ENCODE measurements at regions not wholly inside any gene's neighbourhood (a gene's known extent, or its start where the extent isn't known, plus 50 kb on each side); places are given as distances from the start of the nearest gene placed in this dataset.

GRCh38 chr6:103855750-103856149 lies 1004.0 kb downstream of the HACE1 start:
- TF ChIP-seq, protein P1, sequence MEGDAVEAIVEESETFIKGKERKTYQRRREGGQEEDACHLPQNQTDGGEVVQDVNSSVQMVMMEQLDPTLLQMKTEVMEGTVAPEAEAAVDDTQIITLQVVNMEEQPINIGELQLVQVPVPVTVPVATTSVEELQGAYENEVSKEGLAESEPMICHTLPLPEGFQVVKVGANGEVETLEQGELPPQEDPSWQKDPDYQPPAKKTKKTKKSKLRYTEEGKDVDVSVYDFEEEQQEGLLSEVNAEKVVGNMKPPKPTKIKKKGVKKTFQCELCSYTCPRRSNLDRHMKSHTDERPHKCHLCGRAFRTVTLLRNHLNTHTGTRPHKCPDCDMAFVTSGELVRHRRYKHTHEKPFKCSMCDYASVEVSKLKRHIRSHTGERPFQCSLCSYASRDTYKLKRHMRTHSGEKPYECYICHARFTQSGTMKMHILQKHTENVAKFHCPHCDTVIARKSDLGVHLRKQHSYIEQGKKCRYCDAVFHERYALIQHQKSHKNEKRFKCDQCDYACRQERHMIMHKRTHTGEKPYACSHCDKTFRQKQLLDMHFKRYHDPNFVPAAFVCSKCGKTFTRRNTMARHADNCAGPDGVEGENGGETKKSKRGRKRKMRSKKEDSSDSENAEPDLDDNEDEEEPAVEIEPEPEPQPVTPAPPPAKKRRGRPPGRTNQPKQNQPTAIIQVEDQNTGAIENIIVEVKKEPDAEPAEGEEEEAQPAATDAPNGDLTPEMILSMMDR (IDR thresholded peaks at IDR 0.05), result no peak
- TF ChIP-seq POLR2AphosphoS5 (IDR thresholded peaks at IDR 0.05) (no peak), POLR2A (IDR thresholded peaks at IDR 0.05) (no peak), EP300 (IDR thresholded peaks at IDR 0.05) (no peak)
